ENCODE measurements at regions not wholly inside any gene's neighbourhood (a gene's known extent, or its start where the extent isn't known, plus 50 kb on each side); places are given as distances from the start of the nearest gene placed in this dataset.

DNA sequence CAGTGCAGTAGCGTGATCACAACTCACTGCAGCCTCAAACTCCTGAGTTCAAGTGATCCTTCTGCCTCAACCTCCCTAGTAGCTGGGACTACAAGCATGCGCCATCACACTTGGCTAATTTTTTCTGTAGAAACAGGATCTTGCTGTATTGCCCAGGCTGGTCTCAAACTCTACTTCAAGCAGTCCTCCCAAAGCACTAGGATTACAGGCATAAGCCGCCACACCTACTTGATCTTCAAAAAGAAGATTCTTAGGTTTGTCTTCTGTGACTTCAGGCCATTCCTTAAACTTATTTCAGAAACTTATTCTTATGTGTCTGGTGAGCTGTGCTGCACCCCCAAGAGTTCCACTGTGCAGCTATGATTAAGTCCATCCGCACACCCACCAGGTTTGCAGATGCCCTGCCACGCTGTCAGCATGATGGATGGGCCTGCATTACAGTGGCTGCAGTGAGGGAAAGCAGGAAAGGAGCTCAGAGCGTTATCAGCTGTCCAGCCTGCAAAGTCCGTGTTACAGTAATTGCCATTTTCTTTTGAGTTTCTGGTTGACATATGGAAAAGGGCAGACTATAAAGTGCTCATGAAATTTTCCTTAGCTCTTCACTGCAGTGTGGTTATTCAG lies 146.6 kb downstream of the AASDH start (continued):
- no peak for TF ChIP-seq MED13 (CRISPR knock-in tag; IDR thresholded peaks at IDR 0.05)
- TF ChIP-seq ISX (CRISPR knock-in tag; conservative IDR thresholded peaks at IDR 0.05): no peak
- TF ChIP-seq SUZ12 (IDR thresholded peaks at IDR 0.05; ENCODE audit: low read depth, low read length): no peak
- TF ChIP-seq, protein P1, sequence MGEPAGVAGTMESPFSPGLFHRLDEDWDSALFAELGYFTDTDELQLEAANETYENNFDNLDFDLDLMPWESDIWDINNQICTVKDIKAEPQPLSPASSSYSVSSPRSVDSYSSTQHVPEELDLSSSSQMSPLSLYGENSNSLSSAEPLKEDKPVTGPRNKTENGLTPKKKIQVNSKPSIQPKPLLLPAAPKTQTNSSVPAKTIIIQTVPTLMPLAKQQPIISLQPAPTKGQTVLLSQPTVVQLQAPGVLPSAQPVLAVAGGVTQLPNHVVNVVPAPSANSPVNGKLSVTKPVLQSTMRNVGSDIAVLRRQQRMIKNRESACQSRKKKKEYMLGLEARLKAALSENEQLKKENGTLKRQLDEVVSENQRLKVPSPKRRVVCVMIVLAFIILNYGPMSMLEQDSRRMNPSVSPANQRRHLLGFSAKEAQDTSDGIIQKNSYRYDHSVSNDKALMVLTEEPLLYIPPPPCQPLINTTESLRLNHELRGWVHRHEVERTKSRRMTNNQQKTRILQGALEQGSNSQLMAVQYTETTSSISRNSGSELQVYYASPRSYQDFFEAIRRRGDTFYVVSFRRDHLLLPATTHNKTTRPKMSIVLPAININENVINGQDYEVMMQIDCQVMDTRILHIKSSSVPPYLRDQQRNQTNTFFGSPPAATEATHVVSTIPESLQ (CRISPR knock-in tag; conservative IDR thresholded peaks at IDR 0.05): no peak
- TF ChIP-seq HMG20B (CRISPR knock-in tag; conservative IDR thresholded peaks at IDR 0.05): no peak
- TF ChIP-seq MTF1 (CRISPR knock-in tag; IDR thresholded peaks at IDR 0.05): no peak
- TF ChIP-seq, protein P2, sequence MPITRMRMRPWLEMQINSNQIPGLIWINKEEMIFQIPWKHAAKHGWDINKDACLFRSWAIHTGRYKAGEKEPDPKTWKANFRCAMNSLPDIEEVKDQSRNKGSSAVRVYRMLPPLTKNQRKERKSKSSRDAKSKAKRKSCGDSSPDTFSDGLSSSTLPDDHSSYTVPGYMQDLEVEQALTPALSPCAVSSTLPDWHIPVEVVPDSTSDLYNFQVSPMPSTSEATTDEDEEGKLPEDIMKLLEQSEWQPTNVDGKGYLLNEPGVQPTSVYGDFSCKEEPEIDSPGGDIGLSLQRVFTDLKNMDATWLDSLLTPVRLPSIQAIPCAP (CRISPR knock-in tag; IDR thresholded peaks at IDR 0.05; ENCODE audit: low read depth): no peak
- TF ChIP-seq TARDBP (CRISPR knock-in tag; IDR thresholded peaks at IDR 0.05): no peak
- no peak for TF ChIP-seq HNRNPK (IDR thresholded peaks at IDR 0.05; ENCODE audit: low read depth, low read length, poor library complexity, severe bottlenecking)
- no peak for TF ChIP-seq FOSL1 (CRISPR knock-in tag; IDR thresholded peaks at IDR 0.05; ENCODE audit: borderline replicate concordance)
- no peak for TF ChIP-seq ZNF616 (CRISPR knock-in tag; IDR thresholded peaks at IDR 0.05; ENCODE audit: low read depth)
- TF ChIP-seq, protein P3, sequence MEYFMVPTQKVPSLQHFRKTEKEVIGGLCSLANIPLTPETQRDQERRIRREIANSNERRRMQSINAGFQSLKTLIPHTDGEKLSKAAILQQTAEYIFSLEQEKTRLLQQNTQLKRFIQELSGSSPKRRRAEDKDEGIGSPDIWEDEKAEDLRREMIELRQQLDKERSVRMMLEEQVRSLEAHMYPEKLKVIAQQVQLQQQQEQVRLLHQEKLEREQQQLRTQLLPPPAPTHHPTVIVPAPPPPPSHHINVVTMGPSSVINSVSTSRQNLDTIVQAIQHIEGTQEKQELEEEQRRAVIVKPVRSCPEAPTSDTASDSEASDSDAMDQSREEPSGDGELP (IDR thresholded peaks at IDR 0.05; ENCODE audit: borderline replicate concordance, low read depth): peak; percentile 76
- TF ChIP-seq, protein P4, sequence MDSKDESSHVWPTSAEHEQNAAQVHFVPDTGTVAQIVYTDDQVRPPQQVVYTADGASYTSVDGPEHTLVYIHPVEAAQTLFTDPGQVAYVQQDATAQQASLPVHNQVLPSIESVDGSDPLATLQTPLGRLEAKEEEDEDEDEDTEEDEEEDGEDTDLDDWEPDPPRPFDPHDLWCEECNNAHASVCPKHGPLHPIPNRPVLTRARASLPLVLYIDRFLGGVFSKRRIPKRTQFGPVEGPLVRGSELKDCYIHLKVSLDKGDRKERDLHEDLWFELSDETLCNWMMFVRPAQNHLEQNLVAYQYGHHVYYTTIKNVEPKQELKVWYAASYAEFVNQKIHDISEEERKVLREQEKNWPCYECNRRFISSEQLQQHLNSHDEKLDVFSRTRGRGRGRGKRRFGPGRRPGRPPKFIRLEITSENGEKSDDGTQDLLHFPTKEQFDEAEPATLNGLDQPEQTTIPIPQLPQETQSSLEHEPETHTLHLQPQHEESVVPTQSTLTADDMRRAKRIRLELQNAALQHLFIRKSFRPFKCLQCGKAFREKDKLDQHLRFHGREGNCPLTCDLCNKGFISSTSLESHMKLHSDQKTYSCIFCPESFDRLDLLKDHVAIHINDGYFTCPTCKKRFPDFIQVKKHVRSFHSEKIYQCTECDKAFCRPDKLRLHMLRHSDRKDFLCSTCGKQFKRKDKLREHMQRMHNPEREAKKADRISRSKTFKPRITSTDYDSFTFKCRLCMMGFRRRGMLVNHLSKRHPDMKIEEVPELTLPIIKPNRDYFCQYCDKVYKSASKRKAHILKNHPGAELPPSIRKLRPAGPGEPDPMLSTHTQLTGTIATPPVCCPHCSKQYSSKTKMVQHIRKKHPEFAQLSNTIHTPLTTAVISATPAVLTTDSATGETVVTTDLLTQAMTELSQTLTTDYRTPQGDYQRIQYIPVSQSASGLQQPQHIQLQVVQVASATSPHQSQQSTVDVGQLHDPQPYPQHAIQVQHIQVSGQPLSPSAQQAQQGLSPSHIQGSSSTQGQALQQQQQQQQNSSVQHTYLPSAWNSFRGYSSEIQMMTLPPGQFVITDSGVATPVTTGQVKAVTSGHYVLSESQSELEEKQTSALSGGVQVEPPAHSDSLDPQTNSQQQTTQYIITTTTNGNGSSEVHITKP (CRISPR knock-in tag; IDR thresholded peaks at IDR 0.05; ENCODE audit: low read depth): no peak
- no peak for TF ChIP-seq PHF5A (CRISPR knock-in tag; IDR thresholded peaks at IDR 0.05; ENCODE audit: low read depth, unreplicated experiment)
- TF ChIP-seq, protein P5, sequence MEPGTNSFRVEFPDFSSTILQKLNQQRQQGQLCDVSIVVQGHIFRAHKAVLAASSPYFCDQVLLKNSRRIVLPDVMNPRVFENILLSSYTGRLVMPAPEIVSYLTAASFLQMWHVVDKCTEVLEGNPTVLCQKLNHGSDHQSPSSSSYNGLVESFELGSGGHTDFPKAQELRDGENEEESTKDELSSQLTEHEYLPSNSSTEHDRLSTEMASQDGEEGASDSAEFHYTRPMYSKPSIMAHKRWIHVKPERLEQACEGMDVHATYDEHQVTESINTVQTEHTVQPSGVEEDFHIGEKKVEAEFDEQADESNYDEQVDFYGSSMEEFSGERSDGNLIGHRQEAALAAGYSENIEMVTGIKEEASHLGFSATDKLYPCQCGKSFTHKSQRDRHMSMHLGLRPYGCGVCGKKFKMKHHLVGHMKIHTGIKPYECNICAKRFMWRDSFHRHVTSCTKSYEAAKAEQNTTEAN (CRISPR knock-in tag; conservative IDR thresholded peaks at IDR 0.05): 0 out of 2 replicates have a peak, but pooled peaks have one; percentile 17
- TF ChIP-seq, protein P6, sequence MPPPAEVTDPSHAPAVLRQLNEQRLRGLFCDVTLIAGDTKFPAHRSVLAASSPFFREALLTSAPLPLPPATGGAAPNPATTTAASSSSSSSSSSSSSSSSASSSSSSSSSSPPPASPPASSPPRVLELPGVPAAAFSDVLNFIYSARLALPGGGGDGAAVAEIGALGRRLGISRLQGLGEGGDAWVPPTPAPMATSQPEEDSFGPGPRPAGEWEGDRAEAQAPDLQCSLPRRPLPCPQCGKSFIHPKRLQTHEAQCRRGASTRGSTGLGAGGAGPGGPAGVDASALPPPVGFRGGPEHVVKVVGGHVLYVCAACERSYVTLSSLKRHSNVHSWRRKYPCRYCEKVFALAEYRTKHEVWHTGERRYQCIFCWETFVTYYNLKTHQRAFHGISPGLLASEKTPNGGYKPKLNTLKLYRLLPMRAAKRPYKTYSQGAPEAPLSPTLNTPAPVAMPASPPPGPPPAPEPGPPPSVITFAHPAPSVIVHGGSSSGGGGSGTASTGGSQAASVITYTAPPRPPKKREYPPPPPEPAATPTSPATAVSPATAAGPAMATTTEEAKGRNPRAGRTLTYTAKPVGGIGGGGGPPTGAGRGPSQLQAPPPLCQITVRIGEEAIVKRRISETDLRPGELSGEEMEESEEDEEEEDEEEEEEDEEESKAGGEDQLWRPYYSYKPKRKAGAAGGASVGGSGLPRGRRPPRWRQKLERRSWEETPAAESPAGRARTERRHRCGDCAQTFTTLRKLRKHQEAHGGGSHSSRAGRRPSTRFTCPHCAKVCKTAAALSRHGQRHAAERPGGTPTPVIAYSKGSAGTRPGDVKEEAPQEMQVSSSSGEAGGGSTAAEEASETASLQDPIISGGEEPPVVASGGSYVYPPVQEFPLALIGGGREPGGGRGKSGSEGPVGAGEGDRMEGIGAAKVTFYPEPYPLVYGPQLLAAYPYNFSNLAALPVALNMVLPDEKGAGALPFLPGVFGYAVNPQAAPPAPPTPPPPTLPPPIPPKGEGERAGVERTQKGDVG (CRISPR knock-in tag; IDR thresholded peaks at IDR 0.05; ENCODE audit: borderline replicate concordance): no peak

Data from HepG2 (cell line).